HCT116 (cell line): ENCODE measurements at regions not wholly inside any gene's neighbourhood (a gene's known extent, or its start where the extent isn't known, plus 50 kb on each side); places are given as distances from the start of the nearest gene placed in this dataset.

Experiments
- ATAC-seq: fragments of 200-7000 bp; cut with Tn5 transposase; 2 replicates; pipeline ENCODE4 v1.9.1; 2020; ENCODE audit warnings: mild to moderate bottlenecking, moderate library complexity
- BruUV-seq: library from RNA; stranded (reverse); fragments of 400-500 nt; replicated peaks from 2 replicates; lab custom pipeline; 2021; lab: Mats Ljungman, UMichigan
- CTCF ChIA-PET: fragments of 300-600 bp; sonication (Branson Sonifier 250); formaldehyde crosslinking; loops from one replicate; lab custom pipeline; 2021; ENCODE audit warnings: antibody characterized with exemption; lab: Charles Lee
- POLR2A ChIA-PET: fragments of 300-600, 350-600 bp; sonication (Branson Sonifier 250); formaldehyde crosslinking; loops from one replicate; lab custom pipeline; 2021; ENCODE audit warnings: antibody characterized with exemption; lab: Charles Lee
- RAD21 ChIA-PET, 2 experiments: fragments of 300-600 bp; sonication (Branson Sonifier 250); formaldehyde crosslinking; loops; one replicate each; lab custom pipeline; 2023; ENCODE audit warnings: low total read pairs in 2 of 2; ENCODE audit not compliant: uncharacterized antibody in 2 of 2, unreplicated experiment in 2 of 2, low non-redundant PET in 1 of 2; lab: Charles Lee
- DNase-seq: peaks from one replicate; pipeline ENCODE4 v3.0.0-alpha.2; 2010; ENCODE audit warnings: low read depth, low spot score
- H2AFZ ChIP-seq: fragments of 200-600 bp; shearing (Covaris generic), sonication (generic); 2 replicates; pipeline ENCODE4 v1.6.1; 2017; ENCODE audit warnings: low read depth, mixed run types, mixed read lengths, antibody characterized with exemption, low read length; ENCODE audit not compliant: poor library complexity, severe bottlenecking
- H3K27ac ChIP-seq: 2 replicates; pipeline ENCODE4 v1.5.1; 2012; ENCODE audit warnings: low read depth, low read length
- H3K27me3 ChIP-seq: fragments of 200-600 bp; sonication (generic); 2 replicates; pipeline ENCODE4 v1.6.1; 2016; ENCODE audit warnings: mixed run types, low read length, mixed read lengths; ENCODE audit not compliant: insufficient read depth
- H3K36me3 ChIP-seq, 2 experiments: fragments of 200-500 bp in 1 of 2; fragments of 200-600 bp in 1 of 2; sonication (Bioruptor generic) in 1 of 2; sonication (generic) in 1 of 2; 2 replicates each; pipeline versions ENCODE4 v1.5.1 to v1.6.1; 2014 to 2016; ENCODE audit warnings: low read length in 2 of 2, inconsistent platforms in 1 of 2, mixed read lengths in 1 of 2, mixed run types in 1 of 2; ENCODE audit not compliant: insufficient read depth in 2 of 2, control insufficient read depth in 1 of 2
- H3K4me1 ChIP-seq, 2 experiments: fragments of 200-600 bp in 1 of 2; sonication (generic) in 1 of 2; 2 replicates each; pipeline versions ENCODE4 v1.5.1 to v1.6.1; 2012 to 2017; ENCODE audit warnings: low read length in 2 of 2, inconsistent platforms in 1 of 2, mild to moderate bottlenecking in 1 of 2, mixed read lengths in 1 of 2, mixed run types in 1 of 2, moderate library complexity in 1 of 2; ENCODE audit not compliant: insufficient read depth in 2 of 2, control insufficient read depth in 1 of 2
- H3K4me2 ChIP-seq: fragments of 200-600 bp; sonication (generic); 2 replicates; pipeline ENCODE4 v1.6.1; 2017; ENCODE audit warnings: mixed run types, low read length, mixed read lengths
- H3K4me3 ChIP-seq, 2 experiments: fragments of 200-600 bp in 1 of 2; sonication (generic) in 1 of 2; replicated peaks in 1 of 2; 2 replicates each; pipeline ENCODE4 v1.5.1; 2011 to 2016; ENCODE audit warnings: low read length in 2 of 2, control low read depth in 1 of 2, low read depth in 1 of 2, mild to moderate bottlenecking in 1 of 2, mixed read lengths in 1 of 2, mixed run types in 1 of 2
- H3K79me2 ChIP-seq: fragments of 200-600 bp; sonication (generic); 2 replicates; pipeline ENCODE4 v1.6.1; 2017; ENCODE audit warnings: mild to moderate bottlenecking, mixed run types, low read length, moderate library complexity, mixed read lengths; ENCODE audit not compliant: insufficient read depth
- H3K9ac ChIP-seq: fragments of 200-600 bp; sonication (generic); 2 replicates; pipeline ENCODE4 v1.6.1; 2016; ENCODE audit warnings: low read length, mixed read lengths
- H3K9me2 ChIP-seq: fragments of 200-600 bp; sonication (generic), shearing (Covaris generic); 2 replicates; pipeline ENCODE4 v1.6.1; 2017; ENCODE audit warnings: mixed run types, mild to moderate bottlenecking, moderate library complexity; ENCODE audit not compliant: insufficient read depth
- H3K9me3 ChIP-seq, 2 experiments: fragments of 200-500 bp in 1 of 2; fragments of 200-600 bp in 1 of 2; sonication (Bioruptor generic) in 1 of 2; sonication (generic) in 1 of 2; 2 replicates each; pipeline ENCODE4 v1.6.1; 2014 to 2017; ENCODE audit warnings: low read length in 2 of 2, mixed read lengths in 2 of 2, inconsistent platforms in 1 of 2, low read depth in 1 of 2, mild to moderate bottlenecking in 1 of 2, mixed run types in 1 of 2, moderate library complexity in 1 of 2; ENCODE audit not compliant: control insufficient read depth in 1 of 2, insufficient read depth in 1 of 2
- H4K20me1 ChIP-seq: fragments of 200-600 bp; sonication (generic), shearing (Covaris generic); 2 replicates; pipeline ENCODE4 v1.6.1; 2017; ENCODE audit warnings: mixed run types, mild to moderate bottlenecking, moderate library complexity; ENCODE audit not compliant: insufficient read depth
- ATF3 ChIP-seq: IDR thresholded peaks from 2 replicates; pipeline ENCODE4 v1.6.1; 2012
- CEBPB ChIP-seq: IDR thresholded peaks from 2 replicates; pipeline ENCODE4 v1.6.1; 2012; ENCODE audit warnings: low read depth
- ELF1 ChIP-seq: IDR thresholded peaks from 2 replicates; pipeline ENCODE4 v1.6.1; 2012; ENCODE audit warnings: low read depth, borderline replicate concordance
- EZH2phosphoT487 ChIP-seq: fragments of 200-600 bp; IDR thresholded peaks from 2 replicates; pipeline ENCODE4 v1.6.1; 2018; ENCODE audit warnings: antibody characterized with exemption, borderline replicate concordance
- MAX ChIP-seq: IDR thresholded peaks from 2 replicates; pipeline ENCODE4 v1.6.1; 2012
- POLR2A ChIP-seq: IDR thresholded peaks from 2 replicates; pipeline ENCODE4 v1.7.0; 2011; ENCODE audit warnings: borderline replicate concordance; ENCODE audit not compliant: insufficient read depth, insufficient read length; ENCODE audit errors: extremely low read depth
- REST ChIP-seq: IDR thresholded peaks from 2 replicates; pipeline ENCODE4 v1.6.1; 2012; ENCODE audit warnings: low read depth
- TCF7L2 ChIP-seq: IDR thresholded peaks from 2 replicates; pipeline ENCODE4 v1.7.0; 2011; ENCODE audit warnings: borderline replicate concordance, inconsistent platforms; ENCODE audit not compliant: insufficient read depth, insufficient read length; ENCODE audit errors: extremely low read depth
- ZFX ChIP-seq: fragments of 450-650 bp; IDR thresholded peaks from 2 replicates; pipeline ENCODE4 v1.6.1; 2017
- intact Hi-C: fragments of 100-400 bp; cut with micrococcal nuclease; formaldehyde crosslinking; loops from 2 replicates; pipeline ENCODE4 v1.10.0; 2022

- TF ChIP-seq TCF7L2 (no peak), ZFX (no peak), POLR2A (no peak), ELF1 (no peak), REST (no peak), EZH2phosphoT487 (no peak)
- ATAC-seq (no peak), DNase-seq (no peak)
- POLR2A ChIA-PET: no interaction called here
- Histone ChIP-seq H3K4me2 (no peak overlapping the region), H3K27ac (no peak overlapping the region), H3K4me3 (no peak overlapping the region), H4K20me1 (no peaks in the 10 kb centered on the region), H3K9me2 (no peaks in the 10 kb centered on the region), H3K4me1 (no peaks in the 10 kb centered on the region), H3K27me3 (peaks cover 28% of the 10 kb centered on the region; the same call in 1 of the 2 replicates), H3K9me3 (no peaks in the 10 kb centered on the region), H3K79me2 (no peaks in the 10 kb centered on the region), H2AFZ (no peak overlapping the region), H3K36me3 (no peaks in the 10 kb centered on the region), H3K9ac (no peak overlapping the region)
- RAD21 ChIA-PET: no interaction called here
- CTCF ChIA-PET: no interaction called here
- intact Hi-C loops: no loop called here
- no TSS peak for BruUV-seq
Observed at GRCh38 chr16:47917118-47917517, 238.7 kb downstream of the ABCC12 start.

GRCh38 chr16:47916266-47916665 lies 239.5 kb downstream of the ABCC12 start:
- intact Hi-C loops: no loop called here
- no peaks in the 10 kb centered on the region for H4K20me1 ChIP-seq
- BruUV-seq: no TSS peak
- H3K9ac ChIP-seq: no peak overlapping the region
- ChIA-PET POLR2A (no interaction called here), CTCF (no interaction called here), RAD21 (no interaction called here)
- DNase-seq (no peak), ATAC-seq (no peak)
- no peaks in the 10 kb centered on the region for H3K9me3 ChIP-seq
- no peak overlapping the region for H3K4me3 ChIP-seq
- no peak overlapping the region for H3K27ac ChIP-seq
- H3K4me2 ChIP-seq: no peak overlapping the region
- no peaks in the 10 kb centered on the region for H3K9me2 ChIP-seq
- H3K36me3 ChIP-seq: no peaks in the 10 kb centered on the region
- TF ChIP-seq MAX: no peak
- no peak for TF ChIP-seq ATF3
- no peak for TF ChIP-seq CEBPB
- TF ChIP-seq ELF1: no peak
- no peak for TF ChIP-seq TCF7L2
- no peak overlapping the region for H2AFZ ChIP-seq
- H3K27me3 ChIP-seq: peaks cover 21% of the 10 kb centered on the region; the same call in 1 of the 2 replicates
- H3K4me1 ChIP-seq: no peaks in the 10 kb centered on the region
- H3K79me2 ChIP-seq: no peaks in the 10 kb centered on the region
